GM21447 (cell line): ENCODE measurements at regions not wholly inside any gene's neighbourhood (a gene's known extent, or its start where the extent isn't known, plus 50 kb on each side); places are given as distances from the start of the nearest gene placed in this dataset.

ENCODE experiments used
- ATAC-seq: cut with Tn5 transposase; IDR thresholded peaks from one replicate; pipeline ENCODE4 v1.9.1; 2021; ENCODE audit not compliant: unreplicated experiment

DNA sequence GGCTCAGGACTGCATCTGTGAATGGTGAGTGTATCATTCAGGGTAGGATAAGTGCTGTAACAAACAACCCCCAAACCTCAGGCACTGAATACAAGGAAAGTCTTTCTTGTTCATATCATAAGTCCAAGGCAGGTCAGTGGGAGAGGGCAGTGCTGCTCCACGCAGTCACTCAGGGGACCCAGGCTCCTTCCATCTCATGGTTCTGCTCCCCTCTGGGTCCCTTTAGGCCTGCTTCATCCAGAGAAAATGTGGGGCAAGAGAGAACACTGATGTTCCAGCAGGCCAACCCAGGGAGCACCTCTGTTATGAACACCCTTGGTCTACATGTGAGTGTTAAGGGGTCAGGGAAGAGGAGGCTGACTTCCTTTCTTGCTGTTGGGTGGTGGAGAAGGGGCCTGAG is 187.8 kb downstream of the CHST1 start:
- no peak for ATAC-seq

GRCh38 chr11:45476126-45476525 is 189.3 kb downstream of the CHST1 start:
- ATAC-seq = no peak

DNA sequence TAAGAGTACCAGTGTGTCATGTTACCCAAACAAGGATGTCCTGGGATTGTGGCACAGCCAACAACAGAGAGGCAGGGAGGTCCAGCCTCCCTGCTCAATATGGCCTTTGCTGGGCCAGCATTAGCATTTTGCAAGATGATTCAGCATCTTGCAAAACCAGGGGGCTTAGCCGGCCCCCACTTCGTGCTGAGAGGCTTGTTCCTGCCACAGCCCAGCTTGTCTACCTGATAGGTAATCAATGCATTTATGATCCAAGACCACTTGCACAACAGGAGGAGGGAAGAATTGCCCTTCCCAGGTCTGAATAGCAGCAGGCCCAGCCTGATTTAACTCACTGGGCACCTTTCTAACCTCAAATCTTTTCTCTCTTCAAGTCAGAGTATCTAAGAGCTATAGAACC is 189.0 kb upstream of the SYT13 start:
- no peak for ATAC-seq

DNA sequence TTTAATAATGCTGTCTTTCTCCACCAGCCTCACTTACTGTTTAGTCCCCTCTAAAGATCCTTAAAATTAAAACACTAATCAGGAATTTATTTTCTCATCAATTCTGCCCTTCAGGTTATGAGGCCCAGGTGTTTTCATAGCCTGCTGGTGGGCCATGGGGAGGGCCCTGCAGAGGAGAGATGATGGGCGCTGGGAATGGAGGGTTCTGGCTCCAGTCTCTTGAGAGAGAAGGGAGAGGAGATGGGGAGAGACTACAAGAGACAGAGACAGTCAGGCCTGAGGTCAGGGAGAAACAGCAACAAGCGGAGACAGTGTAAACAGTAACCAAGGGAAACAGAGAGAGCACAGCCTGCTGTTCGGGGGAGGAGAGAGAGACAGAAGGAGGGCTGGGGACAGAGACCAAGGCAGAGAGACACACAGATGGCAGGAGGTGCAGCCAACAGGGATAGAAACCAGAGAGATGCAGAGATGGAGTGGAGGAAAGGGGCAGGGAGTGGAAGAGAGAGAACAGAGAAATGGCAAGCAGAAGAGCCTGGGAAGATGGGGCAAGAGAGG is 187.3 kb upstream of the SYT13 start:
- ATAC-seq = no peak

DNA sequence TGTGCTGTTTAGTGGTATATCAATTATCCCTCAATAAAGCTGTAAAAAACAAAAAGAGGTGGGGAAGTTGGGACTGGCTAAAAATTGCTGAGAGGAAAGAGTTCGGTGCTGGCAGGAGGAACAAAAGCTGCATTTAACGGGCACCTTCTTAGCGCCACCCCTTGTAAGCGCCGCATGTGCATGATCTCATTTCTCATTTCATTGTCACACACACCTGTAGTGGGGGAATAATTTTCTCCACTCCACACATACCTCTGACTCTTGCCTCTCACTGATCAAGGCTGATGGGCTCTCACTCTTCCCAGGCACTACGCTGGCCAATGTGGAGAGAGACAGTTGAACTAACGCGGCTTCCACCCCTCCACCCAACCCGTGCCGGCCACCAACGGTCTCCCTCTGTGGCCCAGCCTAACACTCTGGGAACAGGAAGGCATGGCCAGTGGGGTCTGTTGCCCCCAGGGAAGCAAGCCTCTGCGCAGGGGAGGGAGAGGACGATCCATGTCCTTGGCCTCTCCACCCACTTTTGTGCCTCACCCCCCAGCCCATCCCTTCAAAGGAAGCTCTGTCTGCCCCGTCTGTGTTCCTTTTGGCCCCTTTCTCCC is 186.7 kb upstream of the SYT13 start:
- no peak for ATAC-seq

- ATAC-seq = no peak
These were observed 185.1 kb upstream of the SYT13 start for GRCh38 chr11:45471266-45471665.

DNA sequence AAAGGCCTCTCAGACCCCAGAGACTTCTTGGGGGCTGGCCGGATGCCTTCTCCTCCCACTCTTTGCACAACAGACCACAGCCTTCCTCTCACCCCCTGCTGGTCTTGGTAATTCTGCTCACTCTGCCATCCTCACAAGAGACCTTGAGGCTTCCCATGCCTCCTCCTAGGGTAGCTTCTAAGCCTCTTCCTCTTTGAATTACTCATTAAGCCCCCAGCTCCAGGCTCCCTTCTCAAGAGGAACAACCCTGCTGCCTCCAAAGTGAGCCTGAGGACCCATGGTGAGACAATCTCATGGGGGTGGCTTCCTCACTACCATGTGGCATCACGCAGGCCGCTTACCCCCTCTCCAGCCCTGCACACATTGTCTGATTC is 184.6 kb upstream of the SYT13 start:
- no peak for ATAC-seq

DNA sequence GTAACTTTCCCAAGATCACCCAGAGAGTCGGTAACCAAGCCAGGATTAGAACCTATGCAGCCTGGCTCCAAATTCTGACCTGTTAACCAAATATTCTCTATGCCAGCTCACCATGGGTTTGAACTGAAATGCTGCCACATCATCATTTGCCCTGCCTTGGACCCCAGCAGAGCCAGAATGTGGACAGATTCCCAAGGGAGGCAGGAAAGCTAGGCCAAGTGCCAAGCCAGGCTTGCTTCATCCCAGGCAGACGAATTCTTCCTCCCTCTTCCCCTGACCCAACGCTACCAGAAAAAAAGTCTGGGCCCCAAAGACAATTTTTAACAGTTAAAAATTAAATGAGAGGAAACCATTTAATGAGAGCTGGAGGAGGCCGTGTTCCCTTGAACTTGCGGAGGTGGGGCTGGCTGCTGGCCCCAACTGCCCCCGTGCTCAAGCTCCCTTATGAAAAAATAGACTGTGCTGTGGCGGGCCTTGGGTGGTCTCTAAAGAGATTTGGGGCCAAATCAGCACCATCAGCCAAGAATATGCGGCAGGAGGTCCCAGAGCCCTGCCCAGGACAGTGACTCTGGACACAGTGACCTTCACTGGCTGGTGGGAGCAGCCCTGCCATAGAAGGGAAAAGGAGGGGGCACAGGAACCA is 184.1 kb upstream of the SYT13 start:
- ATAC-seq = no peak

GRCh38 chr11:45468267-45468856 is 182.2 kb upstream of the SYT13 start:
- ATAC-seq = no peak

DNA sequence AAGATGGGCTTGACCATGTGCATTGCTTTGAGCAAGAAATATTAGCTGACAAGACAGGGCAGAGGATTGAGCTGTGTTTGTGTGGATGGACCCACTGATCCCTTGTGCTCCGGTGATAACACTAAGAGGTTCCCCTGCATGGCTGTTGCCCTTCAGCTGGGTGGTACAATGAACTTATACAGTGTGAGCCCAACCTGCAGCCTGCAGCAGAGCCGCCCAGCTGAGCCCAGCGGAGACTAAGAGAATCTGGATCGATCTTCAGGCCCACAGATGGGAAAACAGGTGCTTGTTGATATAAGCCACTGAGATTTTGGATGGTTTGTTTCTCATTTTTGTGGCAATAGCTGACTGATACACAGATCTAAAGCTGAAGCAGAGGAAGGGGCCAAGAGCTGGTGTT is 177.4 kb upstream of the SYT13 start:
- ATAC-seq = no peak

- no peak for ATAC-seq
These were observed 175.4 kb upstream of the SYT13 start for GRCh38 chr11:45461514-45461913.

DNA sequence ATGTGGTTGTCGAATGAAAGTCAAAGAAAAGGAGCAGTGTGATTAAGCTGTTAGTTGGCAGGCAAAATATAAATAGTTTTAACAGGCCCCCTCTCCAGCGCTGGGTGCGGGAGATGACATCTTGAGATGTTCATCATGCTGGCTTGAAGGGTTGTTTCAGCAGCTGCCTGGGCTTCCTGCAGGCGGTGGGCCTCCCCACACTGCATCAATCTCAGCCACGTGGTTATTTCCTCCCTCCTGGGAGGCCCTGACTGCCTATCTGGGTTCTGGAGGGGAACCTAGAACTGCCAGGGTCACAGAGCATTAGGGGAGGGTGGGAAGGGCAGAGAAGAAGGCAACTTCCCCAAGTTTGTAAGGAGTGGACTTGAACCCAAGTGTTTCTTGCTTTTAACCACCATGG is 173.3 kb upstream of the SYT13 start:
- no peak for ATAC-seq

GRCh38 chr11:45458269-45458668 is 172.1 kb upstream of the SYT13 start:
- ATAC-seq = no peak

DNA sequence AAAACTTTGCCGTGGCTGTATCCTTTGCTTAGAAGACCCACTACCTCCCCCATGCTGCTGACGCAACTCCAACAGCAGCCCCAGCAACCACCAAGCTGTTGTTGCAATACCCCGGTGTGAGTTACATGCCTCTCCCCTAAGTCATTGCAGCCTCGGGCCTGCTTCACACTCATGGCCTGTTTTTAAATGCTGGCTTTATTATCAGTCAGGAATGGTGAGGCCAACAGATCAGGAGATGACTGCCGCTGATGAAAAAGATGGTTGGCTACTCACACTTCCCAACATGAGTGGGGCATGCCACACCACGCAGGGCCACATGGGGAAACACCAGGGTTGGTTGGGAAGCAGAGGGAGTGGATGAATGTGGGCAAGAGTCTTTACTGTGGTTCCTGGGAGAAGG is 171.5 kb upstream of the SYT13 start:
- ATAC-seq = no peak

GRCh38 chr11:45456686-45457085 is 170.5 kb upstream of the SYT13 start:
- no peak for ATAC-seq

GRCh38 chr11:45455536-45455935 is 169.4 kb upstream of the SYT13 start:
- ATAC-seq = no peak

DNA sequence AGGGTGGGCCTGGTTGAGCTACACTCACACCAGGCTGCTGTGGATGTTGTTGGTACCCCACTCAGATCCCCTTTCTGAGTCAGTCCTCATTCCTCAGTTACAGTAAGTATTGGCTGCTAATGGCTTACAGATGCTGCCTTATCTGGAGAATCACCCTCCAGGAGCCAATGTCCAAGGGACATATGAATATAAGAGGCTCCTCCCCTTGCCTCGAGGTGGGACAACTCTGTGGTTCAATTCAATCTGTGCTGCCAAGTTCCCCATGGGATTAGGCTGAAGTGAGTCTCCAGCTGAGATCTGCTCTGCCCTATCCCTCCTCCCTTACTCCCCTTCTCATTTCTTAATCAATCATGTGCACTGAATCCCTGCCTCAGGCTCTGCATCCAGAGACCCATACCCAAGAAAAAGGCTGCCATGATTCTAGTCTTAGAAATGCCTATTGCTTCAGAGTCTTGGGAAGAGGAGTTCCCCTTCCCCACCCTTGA is 168.8 kb upstream of the SYT13 start:
- ATAC-seq = no peak

GRCh38 chr11:45453721-45454120 is 167.6 kb upstream of the SYT13 start:
- ATAC-seq = no peak

GRCh38 chr11:45451766-45452440 is 165.8 kb upstream of the SYT13 start:
- no peak for ATAC-seq

- no peak for ATAC-seq
These were observed 164.0 kb upstream of the SYT13 start for GRCh38 chr11:45450189-45450588.

DNA sequence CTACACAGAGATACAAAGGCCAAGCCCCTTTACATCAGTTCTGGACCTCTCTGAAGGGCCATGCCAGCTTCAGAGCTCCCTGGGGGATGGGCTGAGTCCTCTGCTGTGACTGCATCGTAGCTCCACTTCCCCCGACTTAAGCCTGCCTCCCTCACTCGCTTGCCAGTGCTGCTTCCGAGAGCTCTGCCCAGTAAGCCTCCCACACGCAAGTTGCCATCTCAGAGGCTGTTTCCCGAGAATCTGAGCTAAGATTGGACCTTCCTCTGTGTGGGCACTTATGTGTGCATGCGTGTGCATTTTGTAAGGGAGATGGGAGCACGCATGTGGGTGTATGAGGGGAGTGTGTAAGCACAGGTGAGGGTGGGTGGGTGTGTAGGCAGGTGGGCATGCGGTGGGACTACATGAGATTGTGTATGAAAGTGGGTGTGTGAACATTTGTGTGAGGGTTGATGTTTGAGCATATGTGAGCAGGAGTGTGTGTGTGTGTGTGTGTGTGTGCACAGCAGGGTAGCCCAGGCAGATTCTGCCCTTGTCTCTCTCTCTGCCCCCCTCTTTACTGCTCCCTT is 163.0 kb upstream of the SYT13 start:
- ATAC-seq = no peak
